ENCODE measurements at regions not wholly inside any gene's neighbourhood (a gene's known extent, or its start where the extent isn't known, plus 50 kb on each side); places are given as distances from the start of the nearest gene placed in this dataset.

DNA sequence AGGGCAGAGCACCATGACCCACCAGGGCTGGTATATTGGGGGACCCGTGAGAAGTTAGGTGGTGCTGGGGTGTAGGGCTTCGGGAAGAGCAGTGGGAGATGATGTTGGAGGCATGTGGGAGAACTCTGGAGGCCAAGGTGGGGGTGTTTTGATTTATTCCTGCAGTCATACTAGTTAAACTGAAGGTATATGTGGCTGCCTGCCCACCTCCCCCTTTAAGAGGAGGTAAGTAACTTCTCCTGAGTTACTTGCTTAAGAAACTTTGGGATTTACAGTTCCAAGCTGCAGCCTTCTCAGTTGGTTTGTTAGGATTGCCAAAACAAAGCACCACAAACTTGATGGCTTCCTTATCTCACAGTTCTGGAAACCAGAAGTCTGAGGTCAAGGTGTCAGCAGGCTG, 73.1 kb upstream of the AGBL1 start:
- DNase-seq (ENCODE audit: low spot score), result no peak
- intact Hi-C loops (cut with DNase I), result no loop called here

DNA sequence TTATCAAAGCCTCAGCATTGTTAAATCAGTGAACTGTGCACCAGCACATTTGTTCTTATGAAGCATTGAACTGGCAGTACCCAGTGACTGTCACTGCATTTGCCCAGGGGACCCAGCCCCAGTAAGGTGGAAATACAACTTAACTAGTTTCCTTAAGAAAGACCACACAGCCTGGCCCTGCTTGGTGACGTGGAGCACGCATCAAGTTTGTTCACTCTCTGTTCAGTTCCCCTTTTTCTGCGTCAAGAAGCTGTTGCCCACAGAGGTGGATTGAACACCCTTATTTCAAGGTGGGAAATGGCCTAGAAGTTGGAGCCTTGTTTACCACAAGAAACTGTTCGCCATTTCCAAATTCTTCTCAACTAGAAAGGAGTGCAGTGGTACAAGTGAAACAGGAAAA, 69.9 kb upstream of the AGBL1 start:
- DNase-seq (ENCODE audit: low spot score), result no peak
- intact Hi-C loops (cut with DNase I), result no loop called here

DNA sequence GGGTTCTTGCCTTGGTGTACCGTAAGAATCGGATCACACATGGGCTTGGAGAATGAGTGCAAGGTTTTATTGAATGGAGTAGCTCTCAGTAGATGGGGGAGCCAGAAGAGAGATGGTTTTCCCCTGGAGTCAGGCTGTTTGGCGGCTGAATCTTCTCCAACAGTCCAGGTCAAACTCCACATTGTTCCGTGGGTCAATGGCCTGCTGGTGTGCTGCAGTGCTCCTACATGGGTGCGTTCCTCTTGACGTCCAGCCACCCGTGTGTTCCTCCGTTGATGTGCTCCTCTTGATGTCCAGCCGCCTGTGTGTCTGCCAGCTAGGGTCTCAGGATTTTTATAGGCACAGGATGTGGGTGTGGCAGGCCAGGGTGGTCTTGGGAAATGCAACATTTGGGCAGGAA, 69.3 kb upstream of the AGBL1 start:
- intact Hi-C loops (cut with DNase I), result no loop called here
- no peak for DNase-seq (ENCODE audit: low spot score)

DNA sequence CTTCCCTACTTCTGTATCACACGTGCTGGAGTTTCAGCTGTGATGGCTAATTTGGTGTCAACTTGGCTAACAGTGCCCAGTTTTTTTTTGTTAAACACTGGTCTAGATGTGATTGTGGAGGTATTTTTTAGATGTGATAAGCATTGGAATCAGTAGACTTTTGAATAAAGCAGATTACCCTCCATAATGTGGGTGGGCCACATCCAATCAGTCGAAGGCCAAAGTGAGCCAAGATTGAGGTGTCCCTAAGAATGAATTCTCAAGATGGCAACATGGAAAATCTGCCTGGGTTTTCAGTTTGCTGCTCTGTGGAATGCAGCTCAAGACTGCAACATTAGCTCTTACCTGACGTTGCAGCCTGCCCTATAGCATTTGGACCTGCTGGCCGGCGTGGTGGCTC, 68.8 kb upstream of the AGBL1 start:
- intact Hi-C loops (cut with DNase I), result no loop called here
- DNase-seq (ENCODE audit: low spot score), result no peak

DNA sequence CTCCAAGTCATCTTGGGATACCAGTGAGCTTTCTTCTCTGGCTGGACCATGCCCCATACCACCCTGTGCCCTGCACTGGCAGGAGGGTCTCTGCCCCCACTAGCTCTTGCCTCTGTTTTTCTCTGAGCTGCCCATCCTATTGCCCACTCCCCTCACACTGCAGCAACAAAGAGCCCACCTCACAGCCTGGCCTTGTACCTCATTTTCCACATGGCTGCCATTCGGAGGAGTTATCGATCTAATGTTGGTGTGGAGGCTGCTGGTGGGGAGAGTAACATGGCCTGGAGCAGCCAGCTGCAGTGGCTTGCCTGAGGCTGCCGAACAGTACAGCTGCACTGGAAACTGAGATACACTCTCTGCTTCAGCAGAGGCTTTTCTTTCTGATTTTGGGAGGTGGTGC, 65.7 kb upstream of the AGBL1 start:
- intact Hi-C loops (cut with DNase I), result no loop called here
- DNase-seq (ENCODE audit: low spot score), result no peak

DNA sequence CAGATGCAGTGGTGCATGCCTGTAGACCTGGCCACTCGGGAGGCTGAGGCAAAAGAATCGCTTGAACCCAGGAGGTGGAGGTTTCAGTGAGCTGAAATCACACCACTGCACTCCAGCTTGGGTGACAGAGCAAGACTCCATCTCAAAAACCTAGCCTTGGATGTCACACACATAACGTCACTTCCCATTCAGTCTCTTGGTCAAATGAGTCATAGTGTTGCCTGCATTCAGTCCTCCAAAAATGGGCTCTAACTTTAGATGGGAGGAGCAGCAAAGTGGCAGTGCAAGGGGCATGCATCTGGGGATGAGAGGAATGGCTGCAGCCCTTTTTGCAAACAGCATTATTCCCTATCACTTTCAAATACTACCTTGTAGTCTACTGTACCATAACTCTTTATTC, 62.9 kb upstream of the AGBL1 start:
- intact Hi-C loops (cut with DNase I), result no loop called here
- DNase-seq (ENCODE audit: low spot score), result no peak

GRCh38 chr15:86018679-86019078, 61.0 kb upstream of the AGBL1 start:
- intact Hi-C loops (cut with DNase I), result no loop called here

GRCh38 chr15:86021281-86022264, 58.1 kb upstream of the AGBL1 start:
- no peak for DNase-seq (ENCODE audit: low spot score)
- intact Hi-C loops (cut with DNase I), result no loop called here

More at GRCh38 chr15:86018679-86019078, 61.0 kb upstream of the AGBL1 start:
- no peak for DNase-seq (ENCODE audit: low spot score)

DNA sequence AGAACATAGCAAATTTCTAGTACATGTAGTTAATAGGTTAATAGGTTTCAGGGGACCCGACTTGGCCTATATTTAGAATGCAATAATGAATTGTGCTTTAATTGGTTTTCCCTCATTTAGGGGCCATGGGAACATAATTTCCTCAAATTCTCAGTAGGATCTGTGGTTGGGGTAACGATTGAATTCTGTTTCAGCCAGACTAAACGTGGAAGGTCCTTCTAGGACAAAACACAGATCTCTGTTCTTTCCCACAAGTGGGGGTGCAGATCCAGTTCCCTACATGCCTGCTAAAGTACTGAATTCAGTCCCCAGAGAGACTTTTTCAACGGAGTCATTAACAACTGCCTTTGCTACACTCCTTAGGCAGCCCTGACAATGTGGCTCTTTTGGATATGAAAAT, 50.7 kb upstream of the AGBL1 start:
- DNase-seq (ENCODE audit: low spot score), result no peak
- intact Hi-C loops (cut with DNase I), result no loop called here

Measured in posterior vena cava (tissue), 2 donors.